Stomach (tissue), 8 donors: ENCODE measurements at regions not wholly inside any gene's neighbourhood (a gene's known extent, or its start where the extent isn't known, plus 50 kb on each side); places are given as distances from the start of the nearest gene placed in this dataset.

ENCODE experiments used
- DNase-seq, 2 donors: peaks; one replicate each; pipeline versions ENCODE4 v3.0.0 to v3.0.0-alpha.2; 2013 to 2019
- H3K27ac ChIP-seq, 5 donors: fragments of 200-600 bp in 4 of 5; sonication (generic) in 4 of 5; one replicate each; pipeline ENCODE4 v1.5.1; 2013 to 2019; ENCODE audit warnings: mild to moderate bottlenecking in 1 of 5, moderate library complexity in 1 of 5
- H3K27me3 ChIP-seq, 3 donors: fragments of 200-600 bp; sonication (generic); one replicate each; pipeline ENCODE4 v1.5.1; 2017 to 2019; ENCODE audit warnings: mixed run types in 1 of 3
- H3K36me3 ChIP-seq, 4 donors: fragments of 200-600 bp; sonication (generic); 1 replicate in 3 of 4; 2 replicates in 1 of 4; pipeline ENCODE4 v1.5.1; 2016 to 2019
- H3K4me1 ChIP-seq, 4 donors: fragments of 200-600 bp; sonication (generic); one replicate each; pipeline ENCODE4 v1.5.1; 2016 to 2019
- H3K4me3 ChIP-seq, 4 donors: fragments of 200-600 bp; sonication (generic) in 3 of 4; one replicate each; pipeline ENCODE4 v1.5.1; 2016 to 2019; ENCODE audit warnings: mild to moderate bottlenecking in 1 of 4
- H3K9me3 ChIP-seq, 4 donors: fragments of 200-600 bp; sonication (generic); one replicate each; pipeline ENCODE4 v1.5.1; 2016 to 2019
- EP300 ChIP-seq: sonication (generic); formaldehyde crosslinking; IDR thresholded peaks from one replicate; pipeline ENCODE4 v1.6.1; 2017; ENCODE audit warnings: antibody characterized with exemption
- POLR2A ChIP-seq, 4 donors: fragments of 450-650 bp; IDR thresholded peaks; one replicate each; pipeline ENCODE4 v1.6.1; 2016; ENCODE audit warnings: antibody characterized with exemption in 4 of 4, control low read depth in 2 of 4, mild to moderate bottlenecking in 1 of 4, moderate library complexity in 1 of 4
- POLR2AphosphoS5 ChIP-seq, 3 donors: sonication (generic); formaldehyde crosslinking; IDR thresholded peaks; one replicate each; pipeline ENCODE4 v1.6.1; 2016; ENCODE audit warnings: antibody characterized with exemption in 3 of 3
- WGBS, 5 donors: extraction: QIAGEN DNeasy Blood & Tissue Kit in 3 of 5; methylation state at CpG; one replicate each; pipeline versions ENCODE4 v1.1.5 to v1.1.7; 2013 to 2018; 5-methylcytosine and 5-hydroxymethylcytosine counted together
- intact Hi-C: fragments of 100-400 bp; cut with DNase I; formaldehyde crosslinking; loops from one replicate; pipeline ENCODE4 v1.15.1; 2023; ENCODE audit warnings: low total_unique reads
- TF ChIP-seq, protein P1 (sequence below), 7 experiments: fragments of 450-650 bp in 4 of 7; fragments of 200-600 bp in 3 of 7; sonication (generic) in 3 of 7; IDR thresholded peaks; one replicate each; pipeline ENCODE4 v1.5.1; 2016 to 2019; ENCODE audit warnings: antibody characterized with exemption in 7 of 7, control low read depth in 2 of 7, mild to moderate bottlenecking in 1 of 7
- donor health status: healthy with polysubstance abuse.
- donor health status: Bipolar disorder and iron deficiency.
- donor health status: healthy.

DNA sequence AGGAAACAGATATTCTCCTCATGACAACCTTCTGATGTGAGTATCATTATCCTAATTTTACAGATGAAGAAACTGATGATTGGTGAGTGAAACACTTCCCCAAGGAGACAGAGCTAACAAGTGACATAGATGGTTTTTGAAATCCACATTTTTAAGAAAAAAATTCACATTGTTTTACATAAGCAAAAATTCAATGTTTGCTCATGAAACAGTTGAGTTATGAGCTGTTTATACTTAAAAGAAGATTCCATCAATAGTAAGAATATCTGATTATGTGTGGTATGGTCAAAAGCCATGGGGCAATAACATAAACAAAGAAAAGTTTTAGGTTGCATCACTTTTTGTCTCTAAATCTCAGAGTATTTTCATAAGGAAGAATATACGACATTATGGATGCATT, 167.9 kb upstream of the PAPPA start:
- WGBS, 5 donors, result 85 to 92% (median 91%) methylated on average over 1 of the region's 1 CpG
- H3K27me3 ChIP-seq, result no peaks in the 10 kb centered on the region
- intact Hi-C loops, result no loop called here
- H3K9me3 ChIP-seq, result no peaks in the 10 kb centered on the region
- H3K4me1 ChIP-seq, result no peaks in the 10 kb centered on the region
- DNase-seq, result no peak
- no peaks in the 10 kb centered on the region for H3K36me3 ChIP-seq
- no peak overlapping the region for H3K27ac ChIP-seq
- H3K4me3 ChIP-seq, result no peak overlapping the region
- TF ChIP-seq POLR2A (IDR thresholded peaks at IDR 0.05) (no peak), POLR2AphosphoS5 (IDR thresholded peaks at IDR 0.05) (no peak), EP300 (no peak)
- TF ChIP-seq, protein P1, sequence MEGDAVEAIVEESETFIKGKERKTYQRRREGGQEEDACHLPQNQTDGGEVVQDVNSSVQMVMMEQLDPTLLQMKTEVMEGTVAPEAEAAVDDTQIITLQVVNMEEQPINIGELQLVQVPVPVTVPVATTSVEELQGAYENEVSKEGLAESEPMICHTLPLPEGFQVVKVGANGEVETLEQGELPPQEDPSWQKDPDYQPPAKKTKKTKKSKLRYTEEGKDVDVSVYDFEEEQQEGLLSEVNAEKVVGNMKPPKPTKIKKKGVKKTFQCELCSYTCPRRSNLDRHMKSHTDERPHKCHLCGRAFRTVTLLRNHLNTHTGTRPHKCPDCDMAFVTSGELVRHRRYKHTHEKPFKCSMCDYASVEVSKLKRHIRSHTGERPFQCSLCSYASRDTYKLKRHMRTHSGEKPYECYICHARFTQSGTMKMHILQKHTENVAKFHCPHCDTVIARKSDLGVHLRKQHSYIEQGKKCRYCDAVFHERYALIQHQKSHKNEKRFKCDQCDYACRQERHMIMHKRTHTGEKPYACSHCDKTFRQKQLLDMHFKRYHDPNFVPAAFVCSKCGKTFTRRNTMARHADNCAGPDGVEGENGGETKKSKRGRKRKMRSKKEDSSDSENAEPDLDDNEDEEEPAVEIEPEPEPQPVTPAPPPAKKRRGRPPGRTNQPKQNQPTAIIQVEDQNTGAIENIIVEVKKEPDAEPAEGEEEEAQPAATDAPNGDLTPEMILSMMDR (IDR thresholded peaks at IDR 0.05), result no peak

DNA sequence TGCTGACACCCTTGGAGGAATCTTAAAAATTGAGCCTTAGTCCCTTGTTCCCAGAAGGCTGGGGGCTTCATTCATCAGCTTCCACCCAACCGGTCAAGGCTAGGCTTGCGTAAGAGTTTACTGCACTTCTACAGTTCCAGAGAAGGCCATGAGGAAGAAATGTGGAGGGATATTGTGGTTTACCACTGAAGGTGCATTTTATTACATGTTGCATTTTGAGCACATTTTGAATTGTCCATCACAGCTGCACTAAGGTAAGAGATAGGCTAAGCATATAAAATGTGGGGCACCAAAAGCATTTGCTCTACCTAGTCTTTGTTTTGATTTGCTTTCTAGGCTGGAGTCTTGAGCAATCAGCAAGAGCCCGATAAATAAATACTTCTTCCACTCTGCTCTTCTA, 167.1 kb upstream of the PAPPA start:
- no peak for DNase-seq
- no peak for TF ChIP-seq EP300
- TF ChIP-seq, protein P1 (IDR thresholded peaks at IDR 0.05), result no peak
- TF ChIP-seq POLR2A (IDR thresholded peaks at IDR 0.05), result no peak
- no peak for TF ChIP-seq POLR2AphosphoS5 (IDR thresholded peaks at IDR 0.05)
- Histone ChIP-seq H3K4me1 (no peaks in the 10 kb centered on the region), H3K9me3 (no peaks in the 10 kb centered on the region), H3K27ac (no peak overlapping the region), H3K27me3 (no peaks in the 10 kb centered on the region), H3K36me3 (no peaks in the 10 kb centered on the region), H3K4me3 (no peak overlapping the region)
- intact Hi-C loops, result no loop called here
- 85 to 94% (median 92%) methylated on average over 3 of the region's 3 CpGs for WGBS, 5 donors

DNA sequence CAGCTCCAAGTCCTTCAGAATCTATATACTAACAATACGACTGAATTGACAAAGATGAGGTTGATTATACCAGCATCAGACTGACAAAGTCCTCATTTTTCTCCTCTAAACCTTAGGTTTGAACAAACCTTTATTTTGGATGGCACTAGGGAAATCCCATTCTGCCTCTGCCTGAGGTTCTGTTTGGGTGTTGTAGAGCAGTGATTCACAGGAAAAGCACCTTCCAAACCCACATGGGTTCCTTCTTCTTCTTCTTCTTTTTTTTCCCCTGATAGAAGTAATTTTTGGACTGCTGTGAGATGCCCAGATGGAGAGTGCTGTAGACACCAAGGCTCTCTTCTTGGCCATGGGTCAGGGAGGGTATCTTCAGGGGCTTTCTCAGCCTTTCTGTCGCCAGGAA, 164.9 kb upstream of the PAPPA start:
- Histone ChIP-seq H3K4me1 (no peaks in the 10 kb centered on the region), H3K4me3 (no peak overlapping the region), H3K27me3 (no peaks in the 10 kb centered on the region), H3K36me3 (no peaks in the 10 kb centered on the region), H3K9me3 (no peaks in the 10 kb centered on the region), H3K27ac (no peak overlapping the region)
- intact Hi-C loops, result no loop called here
- TF ChIP-seq POLR2A (IDR thresholded peaks at IDR 0.05), result no peak
- TF ChIP-seq, protein P1 (IDR thresholded peaks at IDR 0.05), result no peak
- TF ChIP-seq POLR2AphosphoS5 (IDR thresholded peaks at IDR 0.05), result no peak
- 75 to 83% (median 81%) methylated on average over 2 of the region's 2 CpGs for WGBS, 5 donors
- no peak for DNase-seq

DNA sequence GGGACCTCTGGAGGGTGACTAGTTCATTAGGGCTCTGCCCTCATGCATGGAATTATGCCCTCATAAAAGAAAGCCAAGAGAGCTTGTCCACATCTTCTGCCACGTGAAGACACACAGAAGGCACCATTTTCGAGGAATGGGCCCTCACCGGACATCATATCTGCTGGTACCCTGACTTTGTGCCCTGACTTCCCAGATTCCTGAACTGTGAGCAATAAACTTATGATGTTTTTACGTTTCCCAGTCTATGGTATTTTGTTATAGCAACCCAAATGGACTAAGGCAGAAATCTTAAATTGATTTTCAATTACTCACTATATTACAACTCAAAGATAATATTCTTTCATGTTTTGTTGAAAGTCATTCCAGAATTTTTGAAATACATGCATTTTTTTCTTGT, 163.8 kb upstream of the PAPPA start:
- H3K4me3 ChIP-seq, result no peak overlapping the region
- WGBS, 5 donors, result 66 to 80% (median 71%) methylated on average over 4 of the region's 4 CpGs
- no peaks in the 10 kb centered on the region for H3K36me3 ChIP-seq
- intact Hi-C loops, result no loop called here
- H3K27ac ChIP-seq, result no peak overlapping the region
- DNase-seq, result no peak
- no peaks in the 10 kb centered on the region for H3K4me1 ChIP-seq
- H3K9me3 ChIP-seq, result no peaks in the 10 kb centered on the region
- TF ChIP-seq EP300 (no peak), POLR2AphosphoS5 (IDR thresholded peaks at IDR 0.05) (no peak), POLR2A (IDR thresholded peaks at IDR 0.05) (no peak)
- TF ChIP-seq, protein P1 (IDR thresholded peaks at IDR 0.05), result no peak
- H3K27me3 ChIP-seq, result no peaks in the 10 kb centered on the region
